ENCODE measurements at regions not wholly inside any gene's neighbourhood (a gene's known extent, or its start where the extent isn't known, plus 50 kb on each side); places are given as distances from the start of the nearest gene placed in this dataset.

DNA sequence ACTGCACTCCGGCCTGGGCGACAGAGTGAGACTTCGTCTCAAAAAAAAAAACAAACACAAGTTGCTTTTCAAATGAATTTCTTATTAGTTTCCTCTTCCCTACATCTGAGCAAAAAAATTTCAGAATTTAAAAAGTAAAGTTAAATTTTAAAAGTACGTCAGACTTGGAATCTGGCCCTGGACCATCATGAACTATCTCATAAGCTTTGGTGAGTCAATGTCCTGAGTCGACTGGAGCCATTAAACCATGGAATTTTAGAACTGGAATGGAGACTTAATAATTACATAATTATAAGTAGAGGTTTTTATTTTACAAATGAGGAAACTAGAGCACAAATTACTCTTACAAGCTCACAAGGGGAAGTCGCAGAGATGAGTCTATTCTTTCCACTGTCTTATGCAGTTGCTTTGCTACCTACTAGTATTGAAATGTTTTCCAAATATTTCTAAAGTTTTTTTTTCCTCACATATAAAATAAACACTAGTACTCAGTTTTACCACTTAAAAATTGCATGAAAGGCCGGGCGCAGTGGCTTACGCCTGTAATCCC is 98.0 kb upstream of the ZNF608 start:
- no peak for DNase-seq (ENCODE audit: low spot score in 2 of 2)
- H3K9me3 Mint-ChIP-seq: peaks cover 6% of the 10 kb centered on the region
- no peaks in the 10 kb centered on the region for H3K36me3 Mint-ChIP-seq (ENCODE audit: insufficient read depth)
- H3K4me1 Mint-ChIP-seq: no peaks in the 10 kb centered on the region
- H3K27ac Mint-ChIP-seq (ENCODE audit: low read depth): no peak overlapping the region
- no peaks in the 10 kb centered on the region for H3K27me3 Mint-ChIP-seq
- no peak overlapping the region for H3K4me3 Mint-ChIP-seq
- no peak for ATAC-seq (replicated peaks; ENCODE audit: extremely low read depth, poor library complexity, severe bottlenecking)

GRCh38 chr5:124847907-124848306 is 101.5 kb upstream of the ZNF608 start:
- ATAC-seq (replicated peaks; ENCODE audit: extremely low read depth, poor library complexity, severe bottlenecking): no peak
- DNase-seq (ENCODE audit: low spot score in 2 of 2): no peak
- Mint-ChIP-seq H3K4me1 (no peaks in the 10 kb centered on the region), H3K9me3 (no peaks in the 10 kb centered on the region), H3K4me3 (no peak overlapping the region), H3K27me3 (no peaks in the 10 kb centered on the region), H3K36me3 (ENCODE audit: insufficient read depth) (no peaks in the 10 kb centered on the region), H3K27ac (ENCODE audit: low read depth) (no peak overlapping the region)

DNA sequence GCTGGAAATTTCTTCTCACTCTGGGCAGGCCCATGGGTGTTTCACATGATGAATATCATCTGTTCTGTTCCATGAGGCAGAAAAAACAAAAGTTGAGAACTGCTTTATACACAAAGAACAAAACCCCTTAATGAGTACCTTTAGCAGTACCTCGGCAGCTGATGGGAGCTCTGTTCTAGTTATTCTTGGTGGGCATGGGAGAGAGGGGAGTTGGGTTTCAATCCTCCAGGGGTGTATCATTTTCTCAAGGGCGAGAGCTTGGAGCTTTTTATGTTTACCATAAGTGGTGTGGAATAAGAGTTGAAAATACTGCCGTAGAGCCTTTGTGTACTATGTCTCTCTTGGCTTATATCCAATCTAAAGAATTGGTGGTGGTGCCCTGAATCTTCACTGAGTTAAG is 103.3 kb upstream of the ZNF608 start:
- Mint-ChIP-seq H3K27ac (ENCODE audit: low read depth) (no peak overlapping the region), H3K4me1 (no peaks in the 10 kb centered on the region), H3K27me3 (no peaks in the 10 kb centered on the region), H3K36me3 (ENCODE audit: insufficient read depth) (no peaks in the 10 kb centered on the region), H3K4me3 (no peak overlapping the region), H3K9me3 (no peaks in the 10 kb centered on the region)
- ATAC-seq (replicated peaks; ENCODE audit: extremely low read depth, poor library complexity, severe bottlenecking): no peak
- DNase-seq (ENCODE audit: low spot score in 2 of 2): no peak

- no peaks in the 10 kb centered on the region for H3K27me3 Mint-ChIP-seq
- peaks cover 11% of the 10 kb centered on the region for H3K9me3 Mint-ChIP-seq
- no peaks in the 10 kb centered on the region for H3K36me3 Mint-ChIP-seq (ENCODE audit: insufficient read depth)
- no peak overlapping the region for H3K27ac Mint-ChIP-seq (ENCODE audit: low read depth)
- no peaks in the 10 kb centered on the region for H3K4me1 Mint-ChIP-seq
- H3K4me3 Mint-ChIP-seq: no peak overlapping the region
- DNase-seq (ENCODE audit: low spot score in 2 of 2) (no peak), ATAC-seq (replicated peaks; ENCODE audit: extremely low read depth, poor library complexity, severe bottlenecking) (no peak)
Observed at GRCh38 chr5:124856726-124857125, 110.3 kb upstream of the ZNF608 start.

- H3K9me3 Mint-ChIP-seq: peaks cover 11% of the 10 kb centered on the region
- no peak for ATAC-seq (replicated peaks; ENCODE audit: extremely low read depth, poor library complexity, severe bottlenecking)
- DNase-seq (ENCODE audit: low spot score in 2 of 2): no peak
- no peaks in the 10 kb centered on the region for H3K27me3 Mint-ChIP-seq
- no peaks in the 10 kb centered on the region for H3K36me3 Mint-ChIP-seq (ENCODE audit: insufficient read depth)
- H3K4me1 Mint-ChIP-seq: no peaks in the 10 kb centered on the region
- no peak overlapping the region for H3K4me3 Mint-ChIP-seq
- no peak overlapping the region for H3K27ac Mint-ChIP-seq (ENCODE audit: low read depth)
Observed at GRCh38 chr5:124858612-124859011, 112.2 kb upstream of the ZNF608 start.

GRCh38 chr5:124859027-124859426 is 112.6 kb upstream of the ZNF608 start:
- no peaks in the 10 kb centered on the region for H3K36me3 Mint-ChIP-seq (ENCODE audit: insufficient read depth)
- ATAC-seq (replicated peaks; ENCODE audit: extremely low read depth, poor library complexity, severe bottlenecking) (no peak), DNase-seq (ENCODE audit: low spot score in 2 of 2) (no peak)

DNA sequence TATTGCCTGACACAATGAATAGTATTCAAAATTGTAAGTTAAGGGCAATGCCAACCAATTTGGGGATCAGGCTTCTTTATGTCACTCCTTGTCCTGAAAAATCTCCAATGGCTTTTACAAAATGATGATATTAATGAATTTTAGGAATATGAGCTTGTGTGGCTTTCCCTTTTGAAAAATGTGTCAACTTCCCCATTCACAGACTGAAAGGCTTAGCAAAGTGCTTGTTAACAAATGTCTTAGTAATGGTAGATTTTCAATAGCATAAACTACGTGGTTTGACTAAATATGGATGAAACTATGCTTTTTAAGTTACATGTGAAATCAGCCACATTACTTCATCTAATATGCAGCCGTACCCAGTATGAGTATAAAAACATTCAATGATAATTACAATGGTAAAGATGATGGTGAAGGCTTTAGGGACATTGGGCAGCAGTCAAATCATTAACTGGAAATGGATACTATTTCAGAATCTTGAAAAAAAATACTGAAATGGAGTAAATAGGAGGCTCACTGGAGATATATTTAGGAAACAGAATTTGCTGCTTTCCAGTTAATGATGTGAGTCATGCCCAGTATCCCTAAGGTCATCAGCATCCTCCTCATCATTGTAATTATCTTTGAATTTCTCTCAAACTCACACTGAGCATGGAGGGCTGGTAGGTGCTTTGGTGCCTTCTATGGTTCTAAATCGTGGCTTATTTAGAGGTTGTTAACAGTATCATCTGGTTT is 113.3 kb upstream of the ZNF608 start:
- Mint-ChIP-seq H3K27me3 (no peaks in the 10 kb centered on the region), H3K4me3 (no peak overlapping the region), H3K27ac (ENCODE audit: low read depth) (no peak overlapping the region), H3K36me3 (ENCODE audit: insufficient read depth) (no peaks in the 10 kb centered on the region), H3K9me3 (peaks cover 11% of the 10 kb centered on the region), H3K4me1 (no peaks in the 10 kb centered on the region)
- ATAC-seq (replicated peaks; ENCODE audit: extremely low read depth, poor library complexity, severe bottlenecking) (no peak), DNase-seq (ENCODE audit: low spot score in 2 of 2) (no peak)

More at GRCh38 chr5:124859027-124859426, 112.6 kb upstream of the ZNF608 start:
- no peak overlapping the region for H3K27ac Mint-ChIP-seq (ENCODE audit: low read depth)
- no peaks in the 10 kb centered on the region for H3K27me3 Mint-ChIP-seq
- H3K9me3 Mint-ChIP-seq: peaks cover 11% of the 10 kb centered on the region
- H3K4me3 Mint-ChIP-seq: no peak overlapping the region
- H3K4me1 Mint-ChIP-seq: no peaks in the 10 kb centered on the region

DNA sequence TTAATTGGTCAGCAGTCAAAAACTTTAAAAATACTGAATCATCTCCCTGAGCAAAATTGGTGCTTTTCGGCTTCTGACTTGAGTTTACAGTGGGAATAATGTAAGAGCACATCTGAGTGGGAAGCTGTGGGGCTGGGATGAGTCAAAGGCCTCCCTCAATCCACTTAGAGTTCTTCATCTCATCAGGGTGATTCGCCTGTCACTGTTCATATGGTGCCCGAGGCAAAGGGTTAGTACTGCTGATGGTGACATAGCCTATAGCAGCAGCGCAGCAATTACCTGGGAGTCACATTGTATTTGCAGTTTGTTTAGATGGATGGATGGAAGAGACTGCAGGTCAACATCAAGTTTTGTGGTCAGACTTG is 113.8 kb upstream of the ZNF608 start:
- no peak for DNase-seq (ENCODE audit: low spot score in 2 of 2)
- Mint-ChIP-seq H3K4me3 (no peak overlapping the region), H3K4me1 (no peaks in the 10 kb centered on the region), H3K9me3 (peaks cover 12% of the 10 kb centered on the region), H3K27me3 (no peaks in the 10 kb centered on the region), H3K36me3 (ENCODE audit: insufficient read depth) (no peaks in the 10 kb centered on the region), H3K27ac (ENCODE audit: low read depth) (no peak overlapping the region)
- ATAC-seq (replicated peaks; ENCODE audit: extremely low read depth, poor library complexity, severe bottlenecking): no peak

DNA sequence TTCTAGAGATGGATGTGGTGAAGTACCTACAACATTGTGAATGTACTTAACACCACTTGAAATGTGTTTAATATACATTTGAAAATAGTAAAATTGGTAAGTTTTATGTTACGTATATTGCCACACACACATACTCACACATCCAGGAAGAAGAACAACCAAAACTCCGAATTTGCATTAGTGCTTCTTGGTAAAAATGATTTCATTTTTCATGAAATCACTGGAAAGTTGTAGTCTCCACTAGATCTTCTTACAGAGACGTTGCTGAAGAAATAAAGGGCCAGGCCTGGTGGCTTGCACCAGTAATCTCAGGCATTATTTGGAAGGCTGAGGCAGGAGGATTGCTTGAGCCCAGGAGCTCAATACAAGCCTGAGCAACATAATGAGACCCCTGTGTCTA is 118.6 kb upstream of the ZNF608 start:
- DNase-seq (ENCODE audit: low spot score in 2 of 2) (no peak), ATAC-seq (replicated peaks; ENCODE audit: extremely low read depth, poor library complexity, severe bottlenecking) (no peak)
- no peaks in the 10 kb centered on the region for H3K36me3 Mint-ChIP-seq (ENCODE audit: insufficient read depth)
- H3K4me3 Mint-ChIP-seq: no peak overlapping the region
- H3K9me3 Mint-ChIP-seq: peaks cover 18% of the 10 kb centered on the region
- H3K27ac Mint-ChIP-seq (ENCODE audit: low read depth): no peak overlapping the region
- H3K4me1 Mint-ChIP-seq: no peaks in the 10 kb centered on the region
- H3K27me3 Mint-ChIP-seq: no peaks in the 10 kb centered on the region

DNA sequence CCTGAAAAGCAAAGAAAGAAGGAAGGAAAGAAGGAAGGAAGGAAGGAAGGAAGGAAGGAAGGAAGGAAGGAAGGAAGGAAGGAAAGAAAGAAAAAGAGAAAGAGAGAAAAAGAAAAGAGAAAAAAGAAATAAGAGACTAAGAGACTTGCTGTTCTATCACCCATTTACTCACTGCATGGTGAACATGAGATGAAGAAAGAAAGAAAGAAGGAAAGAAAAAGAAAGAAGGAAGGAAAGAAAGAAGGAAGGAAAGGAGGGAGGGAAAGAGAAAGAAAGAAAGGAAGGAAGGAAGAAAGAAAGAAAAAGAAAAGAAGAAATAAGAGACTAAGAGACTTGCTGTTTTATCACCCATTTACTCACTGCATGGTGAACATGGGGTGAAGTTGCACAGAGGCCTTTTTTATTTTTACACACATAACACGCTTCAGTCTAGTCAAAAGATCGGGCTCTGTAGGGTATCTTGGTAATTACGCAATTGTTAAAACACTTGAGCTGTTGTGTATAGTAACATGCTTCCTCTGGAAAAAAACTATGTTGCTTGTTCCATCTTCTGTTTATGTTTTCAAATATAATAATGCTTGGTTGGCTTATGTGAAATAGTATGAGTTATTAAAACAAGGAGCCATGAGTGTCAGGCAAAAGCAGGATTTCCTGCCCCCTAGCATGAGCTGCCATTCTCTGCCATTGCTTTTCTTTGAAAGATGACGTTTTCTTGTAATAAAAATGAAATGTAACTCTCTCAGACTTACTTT is 119.3 kb upstream of the ZNF608 start:
- H3K9me3 Mint-ChIP-seq: peaks cover 18% of the 10 kb centered on the region
- DNase-seq (ENCODE audit: low spot score in 2 of 2): no peak
- H3K27me3 Mint-ChIP-seq: no peaks in the 10 kb centered on the region
- no peak for ATAC-seq (replicated peaks; ENCODE audit: extremely low read depth, poor library complexity, severe bottlenecking)
- no peak overlapping the region for H3K27ac Mint-ChIP-seq (ENCODE audit: low read depth)
- H3K36me3 Mint-ChIP-seq (ENCODE audit: insufficient read depth): no peaks in the 10 kb centered on the region
- H3K4me3 Mint-ChIP-seq: no peak overlapping the region
- H3K4me1 Mint-ChIP-seq: no peaks in the 10 kb centered on the region

- no peak overlapping the region for H3K27ac Mint-ChIP-seq (ENCODE audit: low read depth)
- no peak overlapping the region for H3K4me3 Mint-ChIP-seq
Observed at GRCh38 chr5:124866355-124867136, 120.1 kb upstream of the ZNF608 start.

GRCh38 chr5:124867137-124867704 is 120.8 kb upstream of the ZNF608 start:
- DNase-seq (ENCODE audit: low spot score in 2 of 2) (no peak), ATAC-seq (replicated peaks; ENCODE audit: extremely low read depth, poor library complexity, severe bottlenecking) (no peak)
- H3K36me3 Mint-ChIP-seq (ENCODE audit: insufficient read depth): no peaks in the 10 kb centered on the region
- H3K27me3 Mint-ChIP-seq: no peaks in the 10 kb centered on the region
- H3K4me1 Mint-ChIP-seq: no peaks in the 10 kb centered on the region
- H3K9me3 Mint-ChIP-seq: peaks cover 22% of the 10 kb centered on the region
- H3K4me3 Mint-ChIP-seq: no peak overlapping the region
- no peak overlapping the region for H3K27ac Mint-ChIP-seq (ENCODE audit: low read depth)

More at GRCh38 chr5:124866355-124867136, 120.1 kb upstream of the ZNF608 start:
- peaks cover 18% of the 10 kb centered on the region for H3K9me3 Mint-ChIP-seq
- ATAC-seq (replicated peaks; ENCODE audit: extremely low read depth, poor library complexity, severe bottlenecking): no peak
- no peaks in the 10 kb centered on the region for H3K27me3 Mint-ChIP-seq
- no peaks in the 10 kb centered on the region for H3K36me3 Mint-ChIP-seq (ENCODE audit: insufficient read depth)
- H3K4me1 Mint-ChIP-seq: no peaks in the 10 kb centered on the region
- no peak for DNase-seq (ENCODE audit: low spot score in 2 of 2)
